Psoas muscle (tissue), 7 donors: ENCODE measurements at regions not wholly inside any gene's neighbourhood (a gene's known extent, or its start where the extent isn't known, plus 50 kb on each side); places are given as distances from the start of the nearest gene placed in this dataset.
"Not testable (repeated sequence)": the region's sequence is repeated elsewhere in the genome, so short reads cannot be mapped to it uniquely, and the experiment has no call there.

Experiments
- ATAC-seq, 4 donors: fragments of 200-7000 bp; cut with Tn5 transposase; one replicate each; pipeline ENCODE4 v1.9.1; 2020; ENCODE audit warnings: moderate library complexity in 3 of 4, mild to moderate bottlenecking in 2 of 4
- DNase-seq, 2 donors: peaks; one replicate each; pipeline ENCODE4 v3.0.0-alpha.2; 2020
- H3K27ac ChIP-seq: fragments of 200-600 bp; one replicate; pipeline ENCODE4 v1.8.0; 2022
- H3K27me3 ChIP-seq, 3 donors: fragments of 200-600 bp in 1 of 3; one replicate each; pipeline versions ENCODE4 v1.6.1 to v1.8.0; 2013 to 2022; ENCODE audit warnings: low read length in 2 of 3, mild to moderate bottlenecking in 2 of 3, moderate library complexity in 1 of 3; ENCODE audit not compliant: insufficient read depth in 3 of 3
- H3K36me3 ChIP-seq, 2 donors: fragments of 200-600 bp in 1 of 2; one replicate each; pipeline versions ENCODE4 v1.6.1 to v1.8.0; 2013 to 2022; ENCODE audit warnings: low read depth in 1 of 2, mild to moderate bottlenecking in 1 of 2, moderate library complexity in 1 of 2; ENCODE audit not compliant: insufficient read depth in 1 of 2
- H3K4me1 ChIP-seq: fragments of 200-600 bp; one replicate; pipeline ENCODE4 v1.8.0; 2022
- H3K4me3 ChIP-seq: fragments of 200-600 bp; one replicate; pipeline ENCODE4 v1.8.0; 2022; ENCODE audit warnings: mild to moderate bottlenecking
- H3K9me3 ChIP-seq: fragments of 200-600 bp; one replicate; pipeline ENCODE4 v1.8.0; 2022
- CTCF ChIP-seq: fragments of 200-600 bp; IDR thresholded peaks from one replicate; pipeline ENCODE4 v1.8.0; 2022; ENCODE audit warnings: antibody characterized with exemption
- whole genome bisulfite sequencing, 3 donors: extraction: QIAGEN DNeasy Blood & Tissue Kit; methylation state at CpG; one replicate each; pipeline versions ENCODE4 v1.1.6 to v1.1.7; 2013; 5-methylcytosine and 5-hydroxymethylcytosine counted together
- intact Hi-C, 2 donors: fragments of 100-400 bp; cut with DNase I; formaldehyde crosslinking; loops; one replicate each; pipeline versions ENCODE4 v1.11.0 to v1.14.2; 2022
- donor health status: healthy with polysubstance abuse.
- donor health status: DM: no; HTN: no; CAD: no; lungs with moderate emphysema.
- donor health status: Bipolar disorder and iron deficiency.
- donor health status: healthy.
- donor health status: DM: yes; HTN: yes; CAD: no.
- donor health status: DM: no; HTN: no; CAD: no.
- donor health status: DM: yes; HTN: yes; CAD: no.

GRCh38 chr22:23380911-23381310 lies 199.2 kb downstream of the IGLL1 start:
- ATAC-seq (no peak), DNase-seq (no peak)
- Histone ChIP-seq H3K4me3 (no peak overlapping the region), H3K4me1 (no peaks in the 10 kb centered on the region), H3K9me3 (no peaks in the 10 kb centered on the region), H3K27ac (no peak overlapping the region), H3K36me3 (no peaks in the 10 kb centered on the region), H3K27me3 (peaks cover 0 to 4% (median 2%) of the 10 kb centered on the region in 3 donors)
- 97 to 98% (median 98%) methylated on average over 4 of the region's 4 CpGs for WGBS, 3 donors
- intact Hi-C loops = loop anchor here in 1 of 2 donors (10.0 kb wide), 1 partner anchor 426 kb away; no protein-coding TSS in a partner anchor
- no peak for TF ChIP-seq CTCF

DNA sequence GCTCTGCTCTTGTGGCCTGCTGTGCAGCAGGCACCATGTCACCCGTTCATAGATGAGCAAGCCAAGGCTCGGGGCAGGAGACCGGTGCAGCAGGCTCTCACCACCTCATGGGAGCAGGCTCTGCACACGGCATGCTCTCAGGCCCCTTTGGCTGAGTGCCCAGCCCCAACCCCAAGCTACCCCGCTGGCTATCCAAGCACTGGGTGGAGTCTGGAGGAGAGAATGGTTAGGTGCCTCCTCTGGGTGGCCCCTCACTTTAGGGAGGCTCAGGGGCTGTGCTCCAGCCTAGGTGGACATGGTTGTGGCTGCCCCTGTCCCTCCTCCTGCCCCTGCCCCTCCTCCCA lies 199.9 kb downstream of the IGLL1 start:
- no peak for ATAC-seq
- H3K9me3 ChIP-seq = no peaks in the 10 kb centered on the region
- DNase-seq = no peak
- peaks cover 0 to 4% (median 2%) of the 10 kb centered on the region in 3 donors for H3K27me3 ChIP-seq
- 29 to 34% (median 34%) methylated on average over 5 of the region's 5 CpGs for WGBS, 3 donors
- H3K27ac ChIP-seq = no peak overlapping the region
- H3K4me1 ChIP-seq = no peaks in the 10 kb centered on the region
- H3K4me3 ChIP-seq = no peak overlapping the region
- no peak for TF ChIP-seq CTCF
- no peaks in the 10 kb centered on the region for H3K36me3 ChIP-seq
- intact Hi-C loops = loop anchor here in 1 of 2 donors (10.0 kb wide), 1 partner anchor 425 kb away; no protein-coding TSS in a partner anchor

- WGBS, 3 donors = 82 to 87% (median 86%) methylated on average over 12 to 17 of the region's 18 CpGs
- not testable (repeated sequence) for H3K4me1 ChIP-seq, H3K27ac ChIP-seq, H3K36me3 ChIP-seq, H3K27me3 ChIP-seq, ATAC-seq, H3K4me3 ChIP-seq, H3K9me3 ChIP-seq
- peak in 1 of 2 donors; percentile 47 for DNase-seq
- intact Hi-C loops = loop anchor here in 1 of 2 donors (10.0 kb wide), 1 partner anchor 425 kb away; no protein-coding TSS in a partner anchor
Measured at GRCh38 chr22:23379540-23380229, 199.4 kb downstream of the BCR start.

DNA sequence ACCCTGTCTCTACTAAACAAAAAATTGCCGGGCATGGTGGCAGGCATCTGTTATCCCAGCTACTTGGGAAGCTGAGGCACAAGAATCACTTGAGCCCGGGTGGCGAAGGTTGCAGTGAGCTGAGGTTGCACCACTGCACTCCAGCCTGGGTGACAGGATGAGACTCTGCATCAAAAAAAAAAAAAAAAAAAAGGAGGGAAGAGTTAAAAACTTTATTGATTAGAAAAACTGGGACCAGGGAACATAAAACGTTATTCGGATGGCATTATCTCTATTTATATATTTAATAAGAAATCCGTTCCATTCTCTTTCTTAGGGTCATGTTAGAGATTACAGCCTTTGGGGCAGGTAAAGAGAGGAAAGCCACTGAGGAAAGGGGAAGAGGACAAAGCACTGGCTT lies 197.5 kb downstream of the BCR start:
- ATAC-seq (no peak), DNase-seq (no peak)
- no peaks in the 10 kb centered on the region for H3K36me3 ChIP-seq
- no peak overlapping the region for H3K27ac ChIP-seq
- H3K27me3 ChIP-seq = peaks cover 0 to 4% (median 2%) of the 10 kb centered on the region in 3 donors
- no peaks in the 10 kb centered on the region for H3K9me3 ChIP-seq
- no peak overlapping the region for H3K4me3 ChIP-seq
- 73 to 76% (median 75%) methylated on average over 6 of the region's 6 CpGs for WGBS, 3 donors
- H3K4me1 ChIP-seq = no peaks in the 10 kb centered on the region
- TF ChIP-seq CTCF = no peak
- intact Hi-C loops = no loop called here

- peaks cover 0 to 13% (median 0%) of the 10 kb centered on the region in 3 donors for H3K27me3 ChIP-seq
- ATAC-seq = no peak
- no peaks in the 10 kb centered on the region for H3K4me1 ChIP-seq
- no peak for DNase-seq
- no peak for TF ChIP-seq CTCF
- no peak overlapping the region for H3K27ac ChIP-seq
- intact Hi-C loops = no loop called here
- no peak overlapping the region for H3K4me3 ChIP-seq
- no peaks in the 10 kb centered on the region for H3K36me3 ChIP-seq
- WGBS, 3 donors = 54 to 66% (median 54%) methylated on average over 6 of the region's 6 CpGs
- no peaks in the 10 kb centered on the region for H3K9me3 ChIP-seq
Measured at GRCh38 chr22:23376256-23376655, 195.9 kb downstream of the BCR start.
